H1 (cell line): ENCODE measurements at regions not wholly inside any gene's neighbourhood (a gene's known extent, or its start where the extent isn't known, plus 50 kb on each side); places are given as distances from the start of the nearest gene placed in this dataset.

Source experiments
- CTCF ChIA-PET: fragments of 300-600 bp; sonication (Branson Sonifier 250); formaldehyde crosslinking; loops from one replicate; lab custom pipeline; 2021; ENCODE audit not compliant: partially characterized antibody; lab: Charles Lee
- POLR2A ChIA-PET: fragments of 300-600 bp; sonication (Branson Sonifier 250); formaldehyde crosslinking; loops from one replicate; lab custom pipeline; 2021; ENCODE audit warnings: inconsistent platforms; ENCODE audit not compliant: partially characterized antibody; lab: Charles Lee
- DNase-seq, 2 experiments: peaks; one replicate each; pipeline versions ENCODE4 v3.0.0 to v3.0.0-alpha.2; 2010 to 2022; ENCODE audit warnings: low spot score in 2 of 2, low read depth in 1 of 2, mixed read lengths in 1 of 2
- FAIRE-seq: peaks from 2 replicates; lab custom pipeline; 2011; peaks lifted over from hg19 to GRCh38; lab: Jason Lieb, UNC
- H2AFZ ChIP-seq: 2 replicates; pipeline ENCODE4 v1.8.1; 2012; ENCODE audit warnings: low read length, inconsistent platforms
- H2AK5ac ChIP-seq: 2 replicates; pipeline ENCODE4 v1.6.1; 2013; ENCODE audit warnings: low read depth, low read length
- H2BK120ac ChIP-seq: replicated peaks from 2 replicates; pipeline ENCODE3; 2013; ENCODE audit warnings: low read depth, low read length, inconsistent platforms
- H2BK12ac ChIP-seq: 2 replicates; pipeline ENCODE4 v1.6.1; 2013; ENCODE audit warnings: low read depth, low read length
- H2BK15ac ChIP-seq: 2 replicates; pipeline ENCODE4 v1.6.1; 2013; ENCODE audit warnings: low read length
- H2BK20ac ChIP-seq: 2 replicates; pipeline ENCODE4 v1.6.1; 2013; ENCODE audit warnings: low read length
- H2BK5ac ChIP-seq: 2 replicates; pipeline ENCODE4 v1.6.1; 2013; ENCODE audit warnings: low read depth, low read length
- H3K14ac ChIP-seq: 2 replicates; pipeline ENCODE4 v1.6.1; 2013; ENCODE audit warnings: inconsistent platforms; ENCODE audit not compliant: insufficient read length
- H3K18ac ChIP-seq: 2 replicates; pipeline ENCODE4 v1.6.1; 2013; ENCODE audit warnings: low read length; ENCODE audit errors: extremely low read depth
- H3K23ac ChIP-seq: 2 replicates; pipeline ENCODE4 v1.6.1; 2013; ENCODE audit warnings: inconsistent platforms; ENCODE audit not compliant: insufficient read length
- H3K23me2 ChIP-seq: 2 replicates; pipeline ENCODE4 v1.6.1; 2013; ENCODE audit warnings: low read depth, low read length
- H3K27ac ChIP-seq: 2 replicates; pipeline ENCODE4 v1.6.1; 2011; ENCODE audit warnings: low read depth, low read length, inconsistent platforms
- H3K27me3 ChIP-seq, 4 experiments: replicated peaks in 1 of 4; 1 replicate in 1 of 4; 2 replicates in 3 of 4; pipeline versions ENCODE4 v1.6.1 to v1.8.1; 2011 to 2013; ENCODE audit warnings: low read length in 3 of 4, mild to moderate bottlenecking in 3 of 4, inconsistent platforms in 2 of 4, mixed read lengths in 2 of 4, moderate library complexity in 1 of 4; ENCODE audit not compliant: control insufficient read depth in 3 of 4, insufficient read depth in 3 of 4; ENCODE audit errors: extremely low read depth in 1 of 4
- H3K36me3 ChIP-seq, 4 experiments: 2 replicates each; pipeline versions ENCODE4 v1.6.1 to v1.8.1; 2011 to 2013; ENCODE audit warnings: mild to moderate bottlenecking in 4 of 4, low read length in 3 of 4, moderate library complexity in 2 of 4, control low read depth in 1 of 4, inconsistent platforms in 1 of 4; ENCODE audit not compliant: insufficient read depth in 4 of 4, control insufficient read depth in 2 of 4
- H3K4ac ChIP-seq: replicated peaks from 2 replicates; pipeline ENCODE3; 2013; ENCODE audit warnings: low read length, low read depth, mixed read lengths, inconsistent platforms; ENCODE audit not compliant: insufficient read length
- H3K4me1 ChIP-seq, 4 experiments: replicated peaks in 1 of 4; 1 replicate in 1 of 4; 2 replicates in 3 of 4; pipeline versions ENCODE4 v1.6.1 to v1.8.1; 2011 to 2013; ENCODE audit warnings: low read length in 3 of 4, inconsistent platforms in 2 of 4, mixed read lengths in 1 of 4; ENCODE audit not compliant: insufficient read depth in 4 of 4, control insufficient read depth in 3 of 4
- H3K4me2 ChIP-seq, 2 experiments: 2 replicates each; pipeline versions ENCODE4 v1.6.1 to v1.8.1; 2011 to 2013; ENCODE audit warnings: low read depth in 2 of 2, low read length in 2 of 2, control low read depth in 1 of 2, inconsistent platforms in 1 of 2, mild to moderate bottlenecking in 1 of 2; ENCODE audit not compliant: insufficient read depth in 1 of 2
- H3K4me3 ChIP-seq, 4 experiments: fragments of 200-600, 300-600 bp in 1 of 4; sonication (generic), shearing (Covaris generic), sonication (Bioruptor Twin) in 1 of 4; 2 replicates each; pipeline versions ENCODE4 v1.5.1 to v1.8.1; 2011 to 2016; ENCODE audit warnings: low read length in 4 of 4, low read depth in 3 of 4, control low read depth in 2 of 4, inconsistent platforms in 2 of 4, mild to moderate bottlenecking in 2 of 4, mixed read lengths in 1 of 4, moderate library complexity in 1 of 4; ENCODE audit not compliant: insufficient read depth in 2 of 4; ENCODE audit errors: extremely low read depth in 1 of 4
- H3K56ac ChIP-seq: replicated peaks from 2 replicates; pipeline ENCODE3; 2013; ENCODE audit warnings: low read depth, mild to moderate bottlenecking, mixed read lengths, low read length, inconsistent platforms; ENCODE audit not compliant: insufficient read length
- H3K79me1 ChIP-seq: 2 replicates; pipeline ENCODE4 v1.6.1; 2013; ENCODE audit warnings: low read depth, low read length, control low read depth
- H3K79me2 ChIP-seq, 2 experiments: 2 replicates each; pipeline versions ENCODE4 v1.6.1 to v1.8.1; 2012 to 2013; ENCODE audit warnings: low read length in 2 of 2, mild to moderate bottlenecking in 2 of 2, inconsistent platforms in 1 of 2; ENCODE audit not compliant: insufficient read depth in 2 of 2, control insufficient read depth in 1 of 2
- H3K9ac ChIP-seq, 4 experiments: replicated peaks in 1 of 4; 1 replicate in 1 of 4; 2 replicates in 3 of 4; pipeline versions ENCODE4 v1.6.1 to v1.8.1; 2011 to 2013; ENCODE audit warnings: low read depth in 3 of 4, low read length in 3 of 4, control low read depth in 2 of 4, mild to moderate bottlenecking in 2 of 4, moderate library complexity in 2 of 4, inconsistent platforms in 1 of 4; ENCODE audit errors: extremely low read depth in 1 of 4
- H3K9me3 ChIP-seq, 2 experiments: 2 replicates each; pipeline versions ENCODE4 v1.6.1 to v1.8.1; 2012 to 2013; ENCODE audit warnings: mild to moderate bottlenecking in 2 of 2, moderate library complexity in 2 of 2, control low read depth in 1 of 2, inconsistent platforms in 1 of 2, low read depth in 1 of 2, low read length in 1 of 2, mixed read lengths in 1 of 2; ENCODE audit not compliant: insufficient read depth in 2 of 2
- H4K20me1 ChIP-seq, 2 experiments: replicated peaks in 1 of 2; 2 replicates each; pipeline versions ENCODE3 to v1.8.1; 2011 to 2013; ENCODE audit warnings: inconsistent platforms in 2 of 2, low read length in 2 of 2, mild to moderate bottlenecking in 1 of 2; ENCODE audit not compliant: insufficient read depth in 2 of 2, control insufficient read depth in 1 of 2
- H4K5ac ChIP-seq: 2 replicates; pipeline ENCODE4 v1.6.1; 2013; ENCODE audit warnings: low read length, low read depth, mixed read lengths, inconsistent platforms; ENCODE audit not compliant: insufficient read length
- H4K8ac ChIP-seq: 2 replicates; pipeline ENCODE4 v1.8.0; 2013; ENCODE audit warnings: mild to moderate bottlenecking, moderate library complexity, low read length, inconsistent platforms; ENCODE audit not compliant: insufficient read depth; ENCODE audit errors: extremely low read depth
- H4K91ac ChIP-seq: replicated peaks from 2 replicates; pipeline ENCODE3; 2013; ENCODE audit warnings: low read length, mixed read lengths, inconsistent platforms; ENCODE audit not compliant: insufficient read length
- CBX8 ChIP-seq: fragments of 300-800, 300-1000 bp; sonication (generic); IDR thresholded peaks from 2 replicates; pipeline ENCODE4 v1.7.1; 2016; ENCODE audit warnings: low read depth, low read length, borderline replicate concordance
- CTCF ChIP-seq, 3 experiments: IDR thresholded peaks; 1 replicate in 2 of 3; 2 replicates in 1 of 3; pipeline versions ENCODE4 v1.5.1 to v1.6.1; 2011; ENCODE audit warnings: low read length in 3 of 3, mild to moderate bottlenecking in 3 of 3, inconsistent platforms in 2 of 3, low read depth in 1 of 3, moderate library complexity in 1 of 3; ENCODE audit not compliant: insufficient read depth in 1 of 3; ENCODE audit errors: control extremely low read depth in 1 of 3
- HDAC6 ChIP-seq: IDR thresholded peaks from one replicate; pipeline ENCODE4 v1.7.1; 2012; ENCODE audit warnings: low read depth, mild to moderate bottlenecking, inconsistent platforms, low read length, moderate library complexity
- KDM1A ChIP-seq: fragments of 200-600, 300-600 bp; sonication (generic); IDR thresholded peaks from 2 replicates; pipeline ENCODE4 v1.7.1; 2016; ENCODE audit warnings: mild to moderate bottlenecking, low read length, borderline replicate concordance
- POLR2A ChIP-seq, 2 experiments: IDR thresholded peaks; 1 replicate in 1 of 2; 2 replicates in 1 of 2; pipeline ENCODE4 v1.6.1; 2011; ENCODE audit warnings: low read depth in 2 of 2, low read length in 2 of 2, mild to moderate bottlenecking in 2 of 2; ENCODE audit errors: control extremely low read depth in 1 of 2
- RAD21 ChIP-seq, 2 experiments: IDR thresholded peaks in 1 of 2; conservative IDR thresholded peaks in 1 of 2; 2 replicates each; pipeline ENCODE4 v1.6.1; 2011; ENCODE audit warnings: low read depth in 2 of 2, low read length in 2 of 2, improper control_type of control experiment in 1 of 2, inconsistent platforms in 1 of 2, mild to moderate bottlenecking in 1 of 2, moderate library complexity in 1 of 2
- RBBP5 ChIP-seq: IDR thresholded peaks from 2 replicates; pipeline ENCODE4 v1.7.1; 2012; ENCODE audit warnings: low read depth, mild to moderate bottlenecking, inconsistent platforms, low read length, moderate library complexity, borderline replicate concordance
- SAP30 ChIP-seq: fragments of 300-600 bp; sonication (generic); IDR thresholded peaks from 2 replicates; pipeline ENCODE4 v1.7.1; 2012; ENCODE audit warnings: low read length, moderate library complexity, mild to moderate bottlenecking, inconsistent platforms; ENCODE audit not compliant: insufficient read depth, insufficient replicate concordance
- SP2 ChIP-seq: IDR thresholded peaks from 2 replicates; pipeline ENCODE4 v1.6.1; 2012; ENCODE audit warnings: mild to moderate bottlenecking, low read length, inconsistent platforms
- TEAD4 ChIP-seq: IDR thresholded peaks from 2 replicates; pipeline ENCODE4 v1.6.1; 2012; ENCODE audit warnings: low read depth, low read length, inconsistent platforms, mixed read lengths
- WGBS, 2 experiments: shearing (Covaris generic) in 1 of 2; methylation state at CpG; one replicate each; pipeline versions ENCODE4 v1.1.6 to v1.1.7; 2013 to 2015; ENCODE audit warnings: low lambda C conversion rate in 2 of 2, mixed read lengths in 2 of 2, inconsistent platforms in 1 of 2, low coverage in 1 of 2, missing lambda C conversion rate in 1 of 2; ENCODE audit not compliant: insufficient replicate concordance in 2 of 2, insufficient coverage in 1 of 2, insufficient read length in 1 of 2; ENCODE audit errors: extremely low coverage in 1 of 2, missing lambda C conversion rate in 1 of 2; 5-methylcytosine and 5-hydroxymethylcytosine counted together

- TF ChIP-seq TEAD4 = no peak
Observed at GRCh38 chr1:188325211-188325610, 1496.5 kb downstream of the PLA2G4A start (continued).

- no peak overlapping the region for H3K9ac ChIP-seq
- H3K27me3 ChIP-seq = no peaks in the 10 kb centered on the region
- no peak overlapping the region for H3K56ac ChIP-seq
- H2AFZ ChIP-seq = no peak overlapping the region
- H3K36me3 ChIP-seq = no peaks in the 10 kb centered on the region
- H3K79me1 ChIP-seq = no peaks in the 10 kb centered on the region
- no peaks in the 10 kb centered on the region for H3K9me3 ChIP-seq
- H4K8ac ChIP-seq = no peak overlapping the region
- no peak overlapping the region for H2BK12ac ChIP-seq
- DNase-seq (no peak), FAIRE-seq (no peak)
- H3K27ac ChIP-seq = no peak overlapping the region
- no peak overlapping the region for H3K4me2 ChIP-seq
- H3K23ac ChIP-seq = no peak overlapping the region
- no peak overlapping the region for H4K5ac ChIP-seq
- no peaks in the 10 kb centered on the region for H4K20me1 ChIP-seq
- no peak overlapping the region for H2AK5ac ChIP-seq
- WGBS, 2 experiments = 90% methylated on average over 1 of the region's 1 CpG; no CpG with 5 or more reads in 1 of the 2 experiments
- H3K4ac ChIP-seq = no peak overlapping the region
- H2BK15ac ChIP-seq = no peak overlapping the region
- H2BK120ac ChIP-seq = no peak overlapping the region
- H3K4me3 ChIP-seq = no peak overlapping the region
- TF ChIP-seq KDM1A = no peak
- TF ChIP-seq CTCF (IDR thresholded peaks at IDR 0.05; ENCODE audit: control extremely low read depth in 1 of 3, insufficient read depth in 1 of 3, low read depth in 1 of 3, low read length in 3 of 3) = no peak
- TF ChIP-seq SAP30 = no peak
- no peak for TF ChIP-seq HDAC6
- no peak for TF ChIP-seq POLR2A (IDR thresholded peaks at IDR 0.05; ENCODE audit: control extremely low read depth in 1 of 2, low read depth in 2 of 2, low read length in 2 of 2)
- no peak for TF ChIP-seq RBBP5
- TF ChIP-seq CBX8 = no peak
- TF ChIP-seq RAD21 (IDR thresholded peaks at IDR 0.05 in 1 of 2, conservative IDR thresholded peaks at IDR 0.05 in 1 of 2; ENCODE audit: low read depth in 2 of 2, low read length in 2 of 2) = no peak
- TF ChIP-seq SP2 = no peak
- H3K4me1 ChIP-seq = no peaks in the 10 kb centered on the region
- no peak overlapping the region for H3K14ac ChIP-seq
- no peaks in the 10 kb centered on the region for H3K23me2 ChIP-seq
- ChIA-PET POLR2A (no interaction called here), CTCF (no interaction called here)
- no peaks in the 10 kb centered on the region for H3K79me2 ChIP-seq
- no peak overlapping the region for H2BK5ac ChIP-seq
- no peak overlapping the region for H4K91ac ChIP-seq
- no peak overlapping the region for H2BK20ac ChIP-seq
- H3K18ac ChIP-seq = no peak overlapping the region
Observed at GRCh38 chr1:188343914-188344313, 1515.2 kb downstream of the PLA2G4A start.
